NCI-H2029 (cell line): ENCODE measurements at regions not wholly inside any gene's neighbourhood (a gene's known extent, or its start where the extent isn't known, plus 50 kb on each side); places are given as distances from the start of the nearest gene placed in this dataset.

Source experiments
- DNase-seq: peaks from one replicate; lab custom pipeline; 2025; lab: John Stamatoyannopoulos, UW

DNA sequence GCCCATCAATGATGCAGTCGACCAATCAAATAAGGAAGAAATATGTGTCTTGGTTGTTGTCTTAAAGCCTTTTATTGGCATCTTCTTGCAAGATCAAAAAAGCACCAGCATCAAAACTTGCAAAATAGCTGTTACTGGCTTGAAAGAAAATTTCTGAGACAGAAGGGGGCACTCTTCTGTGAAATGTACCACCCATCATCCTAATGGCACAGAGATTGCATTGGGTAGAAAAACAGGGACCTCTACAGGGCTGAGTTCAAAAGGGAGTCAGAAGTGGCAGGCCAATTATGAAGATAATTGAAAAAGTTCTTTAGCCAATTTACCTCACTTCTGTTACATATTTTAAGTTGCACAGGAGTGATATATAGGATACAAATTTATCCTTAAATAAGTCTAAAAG lies 122.3 kb upstream of the GPR149 start:
- DNase-seq: no peak

- no peak for DNase-seq
Measured at GRCh38 chr3:154549391-154549790, 119.4 kb upstream of the GPR149 start.

- no peak for DNase-seq
Measured at GRCh38 chr3:154548341-154548740, 118.4 kb upstream of the GPR149 start.

GRCh38 chr3:154542837-154543236 lies 112.8 kb upstream of the GPR149 start:
- no peak for DNase-seq

GRCh38 chr3:154540950-154541604 lies 111.1 kb upstream of the GPR149 start:
- DNase-seq: no peak

DNA sequence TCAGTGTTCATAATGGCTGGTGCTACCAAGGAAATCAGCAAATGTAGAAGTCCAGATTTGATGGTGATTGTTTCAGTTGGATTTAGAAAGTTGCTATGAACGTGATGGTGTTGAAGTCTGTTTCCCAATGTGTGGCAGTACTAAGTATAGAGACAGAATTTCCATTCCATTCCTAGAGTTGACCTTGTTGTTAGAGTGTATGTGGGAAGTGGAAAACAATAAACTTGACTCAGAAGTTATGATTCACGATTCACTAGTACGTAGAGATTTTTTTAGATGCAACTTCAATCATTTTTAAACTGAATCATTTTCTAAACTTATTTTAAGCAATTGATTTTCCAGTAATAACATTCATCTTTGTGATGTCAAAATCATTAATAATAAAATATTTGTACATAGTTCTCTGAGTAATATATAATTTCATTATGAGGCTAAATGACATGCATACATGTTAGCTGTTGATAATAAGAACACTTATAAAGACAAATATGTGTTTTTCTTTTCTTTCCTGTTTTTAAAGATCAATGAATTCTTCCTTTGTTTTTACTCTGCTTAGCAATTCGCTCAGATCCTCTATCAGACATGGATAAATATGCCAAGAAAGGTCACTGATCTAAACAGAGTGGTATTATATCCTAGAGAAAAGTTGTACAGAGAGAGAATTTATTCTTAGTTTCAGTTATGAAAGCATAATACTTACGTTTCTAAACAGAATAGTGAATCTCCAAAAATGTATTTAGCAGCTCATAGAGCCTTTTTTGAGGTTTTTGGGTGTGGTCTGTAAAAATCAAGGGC lies 108.8 kb upstream of the GPR149 start:
- no peak for DNase-seq

DNA sequence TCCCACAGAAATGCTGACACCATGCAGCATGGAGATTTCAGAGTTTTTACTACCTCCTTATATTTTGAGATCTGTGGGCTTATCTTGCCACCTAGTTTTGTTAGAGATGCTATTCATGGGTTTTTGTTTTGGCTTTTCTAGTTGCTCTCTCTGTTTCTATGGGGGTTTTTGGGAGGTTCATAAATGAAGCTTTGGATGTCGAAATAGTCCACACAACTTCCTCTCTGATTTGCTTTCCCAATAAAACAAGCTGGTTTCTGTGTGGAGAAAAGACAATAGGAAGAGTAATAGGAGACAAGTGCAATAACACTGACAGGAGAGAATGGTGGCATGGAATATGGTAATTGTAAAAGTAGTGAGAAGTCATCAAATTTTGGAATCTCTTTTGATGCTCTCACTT lies 106.8 kb upstream of the GPR149 start:
- DNase-seq: no peak

GRCh38 chr3:154522036-154522602 lies 92.1 kb upstream of the GPR149 start:
- DNase-seq: no peak

DNA sequence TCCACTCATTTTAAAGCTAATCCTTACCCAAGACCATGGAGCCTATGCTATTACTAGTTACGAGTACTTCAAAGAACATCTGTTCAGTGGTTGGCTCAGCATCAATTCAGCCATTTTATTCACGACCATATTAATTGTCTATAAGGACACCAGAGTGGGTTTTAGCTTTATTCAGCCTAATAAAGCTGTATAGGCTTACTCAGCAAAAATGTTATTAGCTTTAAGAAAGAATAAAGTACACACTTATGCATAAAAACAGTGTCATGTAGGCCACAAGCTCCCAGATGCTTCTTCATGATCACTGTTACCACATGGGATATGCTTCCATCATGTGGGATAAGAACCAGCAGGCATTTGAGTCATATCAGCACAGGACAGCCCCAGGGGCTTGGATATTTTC lies 87.4 kb upstream of the GPR149 start:
- DNase-seq: no peak

DNA sequence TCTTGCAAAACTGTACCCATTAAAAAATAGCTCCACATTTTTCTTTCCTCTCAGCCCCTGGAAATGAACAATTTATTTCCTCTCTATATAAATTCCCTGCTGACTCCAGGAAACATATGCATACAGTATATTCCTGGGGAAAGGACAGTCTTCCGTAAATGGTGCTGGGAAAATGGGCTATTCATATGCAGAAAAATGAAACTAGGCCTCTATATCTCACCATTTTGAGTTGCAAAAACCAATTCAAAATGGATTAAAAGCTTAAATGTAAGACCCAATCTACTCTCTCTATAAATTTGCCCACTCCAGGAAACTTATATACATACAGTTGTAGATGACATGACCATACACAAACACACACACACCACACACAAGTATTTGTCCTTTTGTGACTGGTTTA lies 85.9 kb upstream of the GPR149 start:
- DNase-seq: no peak

DNA sequence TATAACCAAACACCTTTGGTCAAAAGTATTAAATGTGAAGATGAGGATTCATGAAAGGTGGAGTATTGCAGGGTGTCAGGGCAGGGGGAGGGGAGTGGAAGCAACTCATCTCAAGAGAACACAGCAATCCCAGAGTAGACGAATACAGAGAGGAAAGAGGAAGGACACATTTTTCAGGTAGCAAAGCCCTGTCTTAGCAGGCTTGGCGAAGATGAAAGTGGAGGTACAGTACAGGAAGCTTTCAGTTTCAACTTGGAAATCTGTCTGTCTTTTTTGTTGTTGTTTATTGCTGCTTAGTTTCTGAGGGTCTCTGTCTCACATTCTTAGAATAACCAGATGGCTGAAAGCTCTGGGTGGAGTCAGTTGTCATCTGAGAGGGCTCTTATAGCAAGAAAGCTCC lies 80.8 kb upstream of the GPR149 start:
- no peak for DNase-seq

GRCh38 chr3:154507727-154508126 lies 77.7 kb upstream of the GPR149 start:
- DNase-seq: no peak

- no peak for DNase-seq
Measured at GRCh38 chr3:154496978-154497377, 67.0 kb upstream of the GPR149 start.

DNA sequence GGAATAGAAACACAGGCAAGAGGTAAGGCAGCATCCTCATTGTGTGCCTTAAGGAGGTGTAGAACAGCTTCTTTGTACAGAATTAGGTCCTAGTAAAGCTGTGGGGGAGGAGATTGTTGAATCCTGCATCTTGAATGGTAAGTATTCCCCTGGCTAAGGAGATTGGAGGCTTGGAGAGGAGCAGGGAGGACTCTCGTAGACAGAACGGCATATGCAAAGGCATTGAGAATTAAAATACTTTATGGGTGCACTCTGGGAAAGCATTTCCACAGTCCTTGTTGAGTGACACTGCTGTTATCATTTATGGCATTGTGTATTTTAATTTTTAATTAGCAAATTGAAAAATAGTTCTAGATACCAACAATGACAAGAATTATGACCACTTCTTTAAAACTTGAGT lies 66.5 kb upstream of the GPR149 start:
- DNase-seq: no peak

GRCh38 chr3:154486949-154487348 lies 57.0 kb upstream of the GPR149 start:
- no peak for DNase-seq

DNA sequence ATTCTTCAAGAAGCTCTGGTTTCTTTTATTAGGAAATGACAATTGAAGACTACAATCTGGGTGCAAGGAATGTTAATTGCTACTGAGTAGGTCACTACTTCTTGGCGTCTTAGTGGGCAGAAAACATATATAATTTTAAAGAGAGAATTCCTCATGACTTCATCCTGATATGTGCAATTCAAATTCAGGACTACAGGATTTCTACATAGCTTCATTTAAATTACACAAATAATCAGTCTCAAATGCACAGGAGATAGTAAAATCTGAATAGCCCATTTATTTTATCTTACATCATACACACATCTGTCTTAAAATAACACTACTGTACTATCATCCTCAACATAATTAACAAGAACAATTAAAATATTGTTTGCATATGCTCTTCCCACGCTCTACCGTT lies 52.5 kb upstream of the GPR149 start:
- DNase-seq: no peak

- DNase-seq: no peak
Measured at GRCh38 chr3:154480033-154480432, 50.0 kb upstream of the GPR149 start.
